ENCODE measurements at regions not wholly inside any gene's neighbourhood (a gene's known extent, or its start where the extent isn't known, plus 50 kb on each side); places are given as distances from the start of the nearest gene placed in this dataset.
A peak's percentile ranks its signal among the peaks of the same experiment; 100 is the strongest.

- DNase-seq, result no peak
These were observed 898.4 kb upstream of the CELF4 start for GRCh38 chr18:38464024-38464423.

GRCh38 chr18:38460657-38461056, 895.1 kb upstream of the CELF4 start:
- no peak for DNase-seq

- DNase-seq, result no peak
These were observed 893.8 kb upstream of the CELF4 start for GRCh38 chr18:38459131-38459994.

- no peak for DNase-seq
These were observed 893.1 kb upstream of the CELF4 start for GRCh38 chr18:38458698-38459097.

GRCh38 chr18:38456253-38456652, 890.7 kb upstream of the CELF4 start:
- DNase-seq, result no peak

- no peak for DNase-seq
These were observed 889.3 kb upstream of the CELF4 start for GRCh38 chr18:38454764-38455469.

- no peak for DNase-seq
These were observed 888.3 kb upstream of the CELF4 start for GRCh38 chr18:38453880-38454279.

GRCh38 chr18:38450876-38451275, 885.3 kb upstream of the CELF4 start:
- DNase-seq, result no peak

- DNase-seq, result no peak
These were observed 880.2 kb upstream of the CELF4 start for GRCh38 chr18:38445804-38446145.

- DNase-seq, result no peak
These were observed 879.6 kb upstream of the CELF4 start for GRCh38 chr18:38444971-38445803.

- no peak for DNase-seq
These were observed 862.1 kb upstream of the CELF4 start for GRCh38 chr18:38427736-38428135.

GRCh38 chr18:38427234-38427633, 861.6 kb upstream of the CELF4 start:
- no peak for DNase-seq

GRCh38 chr18:38421872-38422615, 856.4 kb upstream of the CELF4 start:
- DNase-seq, result no peak

GRCh38 chr18:38421021-38421420, 855.4 kb upstream of the CELF4 start:
- DNase-seq, result no peak

GRCh38 chr18:38420611-38421010, 855.0 kb upstream of the CELF4 start:
- no peak for DNase-seq

GRCh38 chr18:38415811-38416210, 850.2 kb upstream of the CELF4 start:
- no peak for DNase-seq

GRCh38 chr18:38413193-38413592, 847.6 kb upstream of the CELF4 start:
- no peak for DNase-seq

- DNase-seq, result peak; percentile 41
These were observed 841.0 kb upstream of the CELF4 start for GRCh38 chr18:38406607-38407006.

GRCh38 chr18:38402509-38402908, 836.9 kb upstream of the CELF4 start:
- no peak for DNase-seq

- DNase-seq, result no peak
These were observed 831.5 kb upstream of the CELF4 start for GRCh38 chr18:38397094-38397493.

GRCh38 chr18:38386146-38386545, 820.5 kb upstream of the CELF4 start:
- DNase-seq, result no peak

- no peak for DNase-seq
These were observed 804.4 kb upstream of the CELF4 start for GRCh38 chr18:38369772-38370690.
